Mononuclear cell (primary cell): ENCODE measurements at regions not wholly inside any gene's neighbourhood (a gene's known extent, or its start where the extent isn't known, plus 50 kb on each side); places are given as distances from the start of the nearest gene placed in this dataset.
"Not testable (repeated sequence)": the region's sequence is repeated elsewhere in the genome, so short reads cannot be mapped to it uniquely, and the experiment has no call there.

Experiments used
- H3K27me3 ChIP-seq: 2 replicates; pipeline ENCODE4 v1.6.0; 2011; ENCODE audit warnings: low read length, control low read depth; ENCODE audit not compliant: insufficient read depth
- H3K4me1 ChIP-seq: 2 replicates; pipeline ENCODE4 v1.5.1; 2011; ENCODE audit warnings: mild to moderate bottlenecking, low read length, control low read depth; ENCODE audit not compliant: insufficient read depth
- H3K4me3 ChIP-seq: 2 replicates; pipeline ENCODE4 v1.5.1; 2011; ENCODE audit warnings: mild to moderate bottlenecking, low read length, moderate library complexity
- H3K9me3 ChIP-seq: 2 replicates; pipeline ENCODE4 v1.5.1; 2011; ENCODE audit warnings: low read depth, mild to moderate bottlenecking, control low read depth, low read length

DNA sequence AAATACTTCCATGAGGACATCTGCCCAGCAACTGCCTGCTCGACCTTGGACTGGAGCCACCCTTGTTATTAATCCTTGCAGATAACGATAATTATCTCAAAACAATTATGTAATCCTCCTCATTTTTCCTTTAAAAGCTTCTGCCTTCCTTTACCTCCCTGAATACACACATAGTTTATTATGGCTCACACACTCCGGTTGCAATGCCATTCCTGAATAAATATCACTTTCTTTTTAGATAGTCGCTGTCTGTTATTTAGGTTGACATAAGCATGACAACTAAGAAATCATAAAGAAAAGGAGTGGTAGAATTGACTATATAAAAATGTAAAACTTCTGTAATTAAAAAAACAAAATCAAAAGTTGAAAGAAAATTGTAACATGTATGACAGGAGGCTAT, 64.8 kb downstream of the B4GALT7 start:
- H3K9me3 ChIP-seq, H3K27me3 ChIP-seq, H3K4me1 ChIP-seq, H3K4me3 ChIP-seq: not testable (repeated sequence)

DNA sequence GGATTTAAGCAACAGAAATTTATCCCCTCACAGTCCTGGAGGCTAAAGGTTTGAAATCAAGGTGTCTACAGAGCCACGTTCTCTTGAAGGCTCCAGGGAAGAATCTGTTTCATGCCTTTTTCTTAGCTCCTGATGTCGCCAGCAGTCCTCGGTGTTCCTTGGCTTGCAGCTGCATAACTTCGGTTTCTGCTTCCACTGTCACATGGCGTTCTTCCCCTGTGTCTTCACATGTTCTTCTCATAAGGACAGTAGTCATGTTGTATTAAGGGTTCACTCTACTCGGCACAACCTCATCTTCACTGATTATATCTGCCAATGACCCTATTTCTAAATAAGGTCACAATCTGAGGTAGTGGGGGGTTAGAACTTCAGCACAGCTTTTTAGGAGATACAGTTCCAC, 65.2 kb downstream of the B4GALT7 start:
- not testable (repeated sequence) for H3K4me1 ChIP-seq, H3K9me3 ChIP-seq, H3K4me3 ChIP-seq, H3K27me3 ChIP-seq

DNA sequence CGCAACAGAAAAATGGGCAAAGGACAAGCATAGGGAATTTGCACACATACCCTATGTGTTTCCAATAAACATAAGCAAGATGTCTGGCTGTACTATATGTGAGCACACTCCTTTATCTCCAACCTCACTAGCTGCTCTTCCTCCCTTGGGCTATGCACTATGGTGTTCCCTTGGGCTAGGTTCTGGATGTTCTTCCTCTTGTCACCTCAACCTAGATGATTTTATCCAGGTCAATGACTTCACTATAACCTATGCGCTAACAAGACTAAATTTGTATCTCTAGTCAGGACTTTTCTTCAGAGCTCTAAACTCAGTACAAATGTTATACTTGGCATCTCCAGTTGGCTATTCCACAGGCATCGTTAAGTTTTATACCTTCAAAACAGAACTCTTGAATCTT, 66.0 kb downstream of the B4GALT7 start:
- H3K4me3 ChIP-seq, H3K27me3 ChIP-seq: not testable (repeated sequence)

DNA sequence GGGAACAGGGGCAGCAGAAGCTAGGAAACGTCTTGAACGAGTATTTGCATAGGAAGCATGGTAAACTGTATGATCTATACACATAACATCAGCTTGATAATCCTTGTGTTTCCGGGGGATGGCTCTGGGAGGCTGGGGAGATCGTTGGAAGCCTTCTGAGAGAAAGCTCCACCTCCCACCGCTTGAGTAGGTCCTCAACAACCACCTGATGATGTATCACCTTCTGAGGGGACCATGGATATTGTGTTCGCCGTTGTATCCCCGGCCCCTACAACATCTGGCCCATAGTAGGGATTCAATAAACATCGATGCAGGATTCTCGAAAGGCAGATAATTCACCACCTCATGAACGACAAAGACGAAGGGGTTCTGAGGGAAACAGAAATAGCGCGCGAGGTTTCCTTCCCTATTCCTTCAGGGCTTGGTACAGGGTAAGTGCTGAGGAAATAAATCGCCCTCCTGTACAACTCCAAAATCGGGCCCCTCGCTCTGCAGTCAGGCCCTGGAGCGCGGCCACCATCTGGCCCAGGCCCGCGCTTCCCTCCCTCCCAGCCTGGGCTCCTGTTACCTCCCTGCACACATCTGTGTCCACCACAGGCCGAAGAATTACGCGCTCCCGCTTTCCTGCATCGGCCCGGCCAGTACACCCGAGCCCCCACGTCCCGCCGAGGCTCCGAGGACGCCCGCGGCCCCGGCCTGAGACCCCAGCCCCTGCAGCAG, 71.3 kb downstream of the B4GALT7 start:
- H3K9me3 ChIP-seq, H3K4me1 ChIP-seq, H3K4me3 ChIP-seq, H3K27me3 ChIP-seq: not testable (repeated sequence)

More for the DNA sequence above, 66.0 kb downstream of the B4GALT7 start:
- H3K9me3 ChIP-seq, H3K4me1 ChIP-seq: not testable (repeated sequence)

DNA sequence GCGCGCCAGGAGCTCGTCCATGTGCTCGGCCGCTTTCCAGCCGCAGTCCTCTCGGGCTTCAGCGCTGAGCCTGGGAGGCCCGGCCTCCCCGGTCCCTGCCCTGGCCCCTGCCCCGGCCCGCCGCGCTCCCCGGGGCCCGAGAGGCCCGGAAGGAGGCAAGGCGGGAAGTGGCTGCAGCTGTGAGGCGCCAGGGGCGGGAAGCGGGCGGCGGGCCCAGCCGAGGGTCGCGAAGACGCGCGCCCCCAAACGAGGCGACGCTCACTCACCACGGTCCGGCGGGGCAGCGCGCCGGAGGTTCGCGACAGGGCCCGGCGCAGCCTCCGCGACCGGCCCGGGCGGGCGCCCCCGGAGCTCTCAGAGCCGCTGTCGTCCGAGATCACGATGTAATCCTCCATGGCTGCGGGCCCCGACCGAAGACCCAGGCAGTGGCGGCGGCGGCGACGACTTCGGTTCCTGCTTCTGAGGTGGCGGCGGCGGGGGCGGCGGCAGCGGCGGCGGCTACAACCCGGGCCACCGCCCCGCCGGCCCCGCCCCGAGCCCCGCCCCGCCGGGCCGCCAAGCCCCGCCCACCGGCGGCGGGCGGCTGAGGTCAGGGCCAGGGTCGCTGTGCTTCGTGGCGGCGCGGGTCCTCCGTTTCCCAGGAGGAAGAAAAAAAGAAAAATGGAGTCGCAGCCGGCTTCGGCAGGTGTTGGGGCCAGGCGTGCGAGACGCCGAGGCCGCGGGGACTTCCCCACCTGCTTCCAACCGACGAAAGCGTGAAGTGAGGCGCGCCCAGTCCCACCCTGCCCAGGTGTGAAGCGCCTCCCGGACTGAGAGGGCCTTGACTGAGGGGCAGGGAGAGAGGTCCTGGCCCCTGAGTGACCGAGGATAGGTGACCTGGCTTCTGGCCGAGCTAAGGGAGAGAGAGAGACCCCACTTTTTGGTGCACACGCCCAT, 72.1 kb downstream of the B4GALT7 start:
- H3K9me3 ChIP-seq, H3K4me1 ChIP-seq, H3K27me3 ChIP-seq: not testable (repeated sequence)
- peak overlapping the region; percentile 32 for H3K4me3 ChIP-seq
